HepG2 (cell line): ENCODE measurements at regions not wholly inside any gene's neighbourhood (a gene's known extent, or its start where the extent isn't known, plus 50 kb on each side); places are given as distances from the start of the nearest gene placed in this dataset.

ENCODE experiments used
- ATAC-seq: fragments of 200-7000 bp; cut with Tn5 transposase; 3 replicates; pipeline ENCODE4 v1.9.1; 2020; ENCODE audit warnings: mild to moderate bottlenecking, moderate library complexity
- BruUV-seq: library from RNA; stranded (reverse); fragments of 400-500 nt; replicated peaks from 2 replicates; lab custom pipeline; 2021; lab: Mats Ljungman, UMichigan
- CTCF ChIA-PET: fragments of 300-600 bp; formaldehyde crosslinking; extraction: SDS; loops from one replicate; lab custom pipeline; 2021; ENCODE audit warnings: low total read pairs, inconsistent platforms, low intra/inter-chr PET ratio; lab: Yijun Ruan, JAX
- POLR2A ChIA-PET: fragments of 350-600 bp; sonication (Branson Sonifier 250); formaldehyde crosslinking; loops from one replicate; lab custom pipeline; 2020; ENCODE audit warnings: antibody characterized with exemption, inconsistent platforms; lab: Yijun Ruan, JAX
- DNase-seq: peaks from one replicate; pipeline ENCODE4 v3.0.0-alpha.2; 2015; ENCODE audit warnings: low spot score
- FAIRE-seq: peaks from 3 replicates; lab custom pipeline; 2011; peaks lifted over from hg19 to GRCh38; lab: Jason Lieb, UNC
- H2AFZ ChIP-seq: one replicate; pipeline ENCODE4 v1.6.1; 2011; ENCODE audit warnings: low read length, inconsistent platforms
- H3K27ac ChIP-seq: fragments of 300-600 bp; 3 replicates; pipeline ENCODE4 v1.8.0; 2011; ENCODE audit warnings: mixed run types, mild to moderate bottlenecking, mixed read lengths, low read length, inconsistent platforms; ENCODE audit not compliant: insufficient read depth; ENCODE audit errors: extremely low read length
- H3K27me3 ChIP-seq, 2 experiments: fragments of 200-600 bp in 1 of 2; 2 replicates in 1 of 2; 3 replicates in 1 of 2; pipeline versions ENCODE4 v1.6.0 to v1.8.0; 2011; ENCODE audit warnings: low read length in 2 of 2, mild to moderate bottlenecking in 2 of 2, moderate library complexity in 2 of 2, inconsistent platforms in 1 of 2; ENCODE audit not compliant: insufficient read depth in 2 of 2, control insufficient read depth in 1 of 2
- H3K36me3 ChIP-seq, 2 experiments: fragments of 200-600 bp in 1 of 2; replicated peaks in 1 of 2; 2 replicates in 1 of 2; 3 replicates in 1 of 2; pipeline versions ENCODE4 v1.5.1 to v1.8.0; 2011; ENCODE audit warnings: low read length in 2 of 2, inconsistent platforms in 1 of 2; ENCODE audit not compliant: insufficient read depth in 2 of 2, control insufficient read depth in 1 of 2
- H3K4me1 ChIP-seq: 2 replicates; pipeline ENCODE4 v1.5.1; 2012; ENCODE audit warnings: low read length, inconsistent platforms; ENCODE audit not compliant: insufficient read depth
- H3K4me2 ChIP-seq: 2 replicates; pipeline ENCODE4 v1.6.0; 2011; ENCODE audit warnings: low read depth, low read length, inconsistent platforms
- H3K4me3 ChIP-seq, 3 experiments: fragments of 200-600 bp in 1 of 3; sonication (generic), shearing (Covaris generic) in 1 of 3; replicated peaks in 1 of 3; 2 replicates each; pipeline ENCODE4 v1.5.1; 2011 to 2016; ENCODE audit warnings: low read length in 3 of 3, inconsistent platforms in 2 of 3, low read depth in 2 of 3, mild to moderate bottlenecking in 2 of 3, control low read depth in 1 of 3, mixed read lengths in 1 of 3; ENCODE audit not compliant: insufficient read depth in 1 of 3
- H3K79me2 ChIP-seq: one replicate; pipeline ENCODE4 v1.6.1; 2011; ENCODE audit warnings: low read length, inconsistent platforms; ENCODE audit not compliant: insufficient read depth
- H3K9ac ChIP-seq: 2 replicates; pipeline ENCODE4 v1.6.0; 2011; ENCODE audit warnings: mild to moderate bottlenecking, low read depth, low read length, inconsistent platforms; ENCODE audit not compliant: insufficient read depth
- H3K9me3 ChIP-seq: 2 replicates; pipeline ENCODE4 v1.5.1; 2012; ENCODE audit warnings: mild to moderate bottlenecking, low read length
- H4K20me1 ChIP-seq: 2 replicates; pipeline ENCODE4 v1.6.0; 2011; ENCODE audit warnings: inconsistent platforms, mild to moderate bottlenecking, low read length, moderate library complexity; ENCODE audit not compliant: insufficient read depth
- AKAP8 ChIP-seq: sonication (generic); formaldehyde crosslinking; IDR thresholded peaks from 2 replicates; pipeline ENCODE4 v1.5.1; 2020; ENCODE audit warnings: mild to moderate bottlenecking, missing genetic modification reagents
- CSRNP2 ChIP-seq: sonication (generic); formaldehyde crosslinking; conservative IDR thresholded peaks from 2 replicates; pipeline ENCODE4 v1.8.0; 2022; ENCODE audit warnings: low read depth, missing genetic modification reagents
- REPIN1 ChIP-seq: sonication (generic); formaldehyde crosslinking; IDR thresholded peaks from 2 replicates; pipeline ENCODE4 v1.8.0; 2022; ENCODE audit warnings: missing genetic modification reagents, low read depth, mild to moderate bottlenecking, borderline replicate concordance
- ZBTB2 ChIP-seq: sonication (generic); formaldehyde crosslinking; IDR thresholded peaks from 2 replicates; pipeline ENCODE4 v1.8.0; 2022; ENCODE audit warnings: low read depth, missing genetic modification reagents
- ZMAT3 ChIP-seq: sonication (generic); formaldehyde crosslinking; conservative IDR thresholded peaks from 2 replicates; pipeline ENCODE4 v1.7.0; 2021; ENCODE audit warnings: missing genetic modification reagents
- ZSCAN22 ChIP-seq: sonication (generic); formaldehyde crosslinking; IDR thresholded peaks from 2 replicates; pipeline ENCODE4 v1.4.0; 2020; ENCODE audit warnings: mild to moderate bottlenecking, missing genetic modification reagents
- WGBS: methylation state at CpG from one replicate; pipeline ENCODE4 v1.1.6; 2017; ENCODE audit warnings: low lambda C conversion rate; 5-methylcytosine and 5-hydroxymethylcytosine counted together
- in situ Hi-C: cut with HindIII; loops from 2 replicates; pipeline ENCODE4 v1.10.0; 2017; ENCODE audit warnings: low pct_unique_long_range_greater_than_20kb; ENCODE audit not compliant: extremely low pct_ligation_motif_present
- intact Hi-C: fragments of 100-400 bp; cut with micrococcal nuclease; formaldehyde crosslinking; loops from one replicate; pipeline ENCODE4 v1.10.0; 2022; ENCODE audit not compliant: unreplicated experiment

- in situ Hi-C loops (no loop called here), intact Hi-C loops (no loop called here)
- ChIA-PET CTCF (no interaction called here), POLR2A (no interaction called here)
- H3K27ac ChIP-seq: no peak overlapping the region
- no peaks in the 10 kb centered on the region for H3K9me3 ChIP-seq
- peaks cover 0 to 7% of the 10 kb centered on the region in 2 experiments; a peak in 3 of 5 replicates for H3K27me3 ChIP-seq
- BruUV-seq: no TSS peak
- no peak overlapping the region for H3K9ac ChIP-seq
- H3K36me3 ChIP-seq: no peaks in the 10 kb centered on the region
- H2AFZ ChIP-seq: no peak overlapping the region
- no peak for DNase-seq
- H3K79me2 ChIP-seq: no peaks in the 10 kb centered on the region
- no peak overlapping the region for H3K4me2 ChIP-seq
- no peaks in the 10 kb centered on the region for H3K4me1 ChIP-seq
- no peak for FAIRE-seq
- 34% methylated on average over 13 of the region's 13 CpGs for WGBS
- no peaks in the 10 kb centered on the region for H4K20me1 ChIP-seq
- no peak overlapping the region for H3K4me3 ChIP-seq
- TF ChIP-seq CSRNP2 (CRISPR knock-in tag) (no peak), ZMAT3 (CRISPR knock-in tag) (no peak), REPIN1 (CRISPR knock-in tag) (no peak), AKAP8 (no peak), ZSCAN22 (CRISPR knock-in tag) (no peak), ZBTB2 (no peak)
- no peak for ATAC-seq
Observed at GRCh38 chr16:86080131-86080875, 181.3 kb downstream of the IRF8 start.
